ENCODE measurements at regions not wholly inside any gene's neighbourhood (a gene's known extent, or its start where the extent isn't known, plus 50 kb on each side); places are given as distances from the start of the nearest gene placed in this dataset.
A peak's percentile ranks its signal among the peaks of the same experiment; 100 is the strongest.

DNA sequence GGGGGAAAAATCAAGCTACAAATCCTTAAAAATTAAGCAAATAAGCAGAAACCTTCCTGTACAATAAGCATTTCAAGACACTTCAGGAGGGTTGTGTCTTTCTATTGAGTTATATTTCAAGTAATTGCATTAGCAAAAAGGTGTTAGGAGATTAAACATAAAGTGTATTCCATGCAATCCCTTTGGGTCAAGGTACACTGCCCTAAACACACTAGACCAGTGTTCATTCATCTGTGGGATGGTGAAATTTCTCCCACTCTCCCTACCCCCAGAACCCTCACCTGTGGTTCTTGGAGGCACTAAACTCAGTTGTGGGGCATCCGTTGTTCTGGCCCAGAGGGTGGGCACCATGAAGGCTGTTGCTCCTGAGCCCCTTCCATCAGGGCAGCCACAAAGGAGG is 205.1 kb upstream of the SGK1 start:
- DNase-seq (ENCODE audit: low read depth): no peak
- no peak overlapping the region for H3K4me3 ChIP-seq (ENCODE audit: low read depth, low read length)
- TF ChIP-seq, protein P1, sequence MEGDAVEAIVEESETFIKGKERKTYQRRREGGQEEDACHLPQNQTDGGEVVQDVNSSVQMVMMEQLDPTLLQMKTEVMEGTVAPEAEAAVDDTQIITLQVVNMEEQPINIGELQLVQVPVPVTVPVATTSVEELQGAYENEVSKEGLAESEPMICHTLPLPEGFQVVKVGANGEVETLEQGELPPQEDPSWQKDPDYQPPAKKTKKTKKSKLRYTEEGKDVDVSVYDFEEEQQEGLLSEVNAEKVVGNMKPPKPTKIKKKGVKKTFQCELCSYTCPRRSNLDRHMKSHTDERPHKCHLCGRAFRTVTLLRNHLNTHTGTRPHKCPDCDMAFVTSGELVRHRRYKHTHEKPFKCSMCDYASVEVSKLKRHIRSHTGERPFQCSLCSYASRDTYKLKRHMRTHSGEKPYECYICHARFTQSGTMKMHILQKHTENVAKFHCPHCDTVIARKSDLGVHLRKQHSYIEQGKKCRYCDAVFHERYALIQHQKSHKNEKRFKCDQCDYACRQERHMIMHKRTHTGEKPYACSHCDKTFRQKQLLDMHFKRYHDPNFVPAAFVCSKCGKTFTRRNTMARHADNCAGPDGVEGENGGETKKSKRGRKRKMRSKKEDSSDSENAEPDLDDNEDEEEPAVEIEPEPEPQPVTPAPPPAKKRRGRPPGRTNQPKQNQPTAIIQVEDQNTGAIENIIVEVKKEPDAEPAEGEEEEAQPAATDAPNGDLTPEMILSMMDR (IDR thresholded peaks at IDR 0.05; ENCODE audit: insufficient read depth, low read depth, low read length, missing control alignments): no peak

DNA sequence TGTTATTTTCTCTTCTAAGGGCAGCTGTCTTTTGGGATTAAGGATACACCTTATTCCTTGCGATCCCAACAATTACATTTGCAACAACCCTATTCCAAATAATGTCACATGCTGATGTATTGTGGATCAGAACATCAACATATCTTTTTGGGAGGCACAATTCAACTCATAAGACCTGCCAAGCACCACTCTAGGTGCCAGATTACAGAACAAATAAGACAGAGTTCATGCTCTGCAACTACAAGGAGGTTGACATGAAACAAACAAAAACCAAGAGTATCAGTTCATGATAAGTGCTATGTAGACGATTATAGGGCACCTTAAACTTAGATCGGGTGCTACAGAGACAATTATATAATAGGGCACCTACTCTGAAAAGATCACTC is 203.2 kb upstream of the SGK1 start:
- TF ChIP-seq, protein P1 (IDR thresholded peaks at IDR 0.05; ENCODE audit: insufficient read depth, low read depth, low read length, missing control alignments): no peak
- no peak for DNase-seq (ENCODE audit: low read depth)
- H3K4me3 ChIP-seq (ENCODE audit: low read depth, low read length): no peak overlapping the region

DNA sequence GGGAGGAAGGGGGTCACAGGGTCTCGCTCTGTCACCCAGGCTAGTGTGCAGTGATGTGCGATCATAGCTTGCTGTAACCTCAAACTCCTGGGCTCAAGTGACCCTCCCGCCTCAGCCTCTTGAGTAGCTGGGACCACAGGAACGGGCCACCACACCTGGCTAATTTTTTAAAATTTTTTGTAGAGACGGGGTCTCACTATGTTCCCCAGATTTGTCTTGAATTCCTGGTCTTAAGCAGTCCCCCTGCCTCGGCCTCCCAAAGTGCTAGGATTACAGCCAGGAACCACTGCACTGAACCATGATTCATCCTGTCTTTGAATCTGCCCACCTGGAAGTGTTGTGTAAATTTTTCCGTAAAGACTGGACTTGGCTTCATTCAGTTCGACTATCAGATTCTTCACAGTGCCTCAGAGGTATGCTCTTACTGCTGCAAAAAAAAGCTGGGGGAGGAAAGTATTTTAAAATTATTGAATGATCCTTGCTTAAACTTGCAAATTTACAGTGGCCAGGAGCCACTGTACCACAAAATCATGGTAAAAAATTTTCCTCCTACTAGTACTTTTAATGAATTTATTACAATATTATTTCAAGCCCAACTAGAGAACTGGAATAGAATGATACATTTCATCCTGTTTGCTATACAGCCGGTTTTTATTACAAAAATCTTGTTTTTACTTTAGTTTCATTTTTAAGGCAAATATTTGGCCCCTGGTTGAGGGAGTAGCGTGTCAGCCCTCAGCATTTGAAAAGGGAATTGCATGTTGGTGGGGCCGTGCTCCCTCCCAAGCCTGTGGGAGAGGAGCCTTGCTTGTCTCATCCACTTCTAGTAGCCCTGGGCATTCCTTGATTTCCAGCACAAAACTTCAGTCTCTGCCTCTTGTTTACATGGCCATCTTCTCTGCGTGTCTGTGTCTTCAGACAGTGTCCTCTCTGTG is 202.5 kb upstream of the SGK1 start:
- no peak overlapping the region for H3K4me3 ChIP-seq (ENCODE audit: low read depth, low read length)
- no peak for DNase-seq (ENCODE audit: low read depth)
- TF ChIP-seq, protein P1 (IDR thresholded peaks at IDR 0.05; ENCODE audit: insufficient read depth, low read depth, low read length, missing control alignments): no peak

DNA sequence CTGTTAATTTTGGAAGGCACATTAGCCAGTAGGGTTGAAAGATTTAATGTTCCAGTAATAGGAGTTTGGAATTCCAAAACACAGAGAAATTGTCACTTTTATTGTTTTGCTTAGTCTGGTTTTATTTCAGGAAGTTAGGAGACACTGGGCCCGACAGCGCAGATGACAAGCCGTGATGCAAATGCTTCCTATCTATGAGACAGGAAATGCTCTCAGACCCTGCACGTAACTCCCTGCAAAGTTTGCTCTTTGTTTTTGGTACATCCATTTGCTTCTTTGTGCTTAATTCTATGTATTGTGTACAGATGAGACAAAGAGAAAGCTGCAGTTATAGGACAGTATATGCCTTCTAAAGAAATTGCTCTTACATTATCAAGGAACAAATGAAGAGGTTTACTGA is 201.6 kb upstream of the SGK1 start:
- peak; percentile 56 for DNase-seq (ENCODE audit: low read depth)
- no peak overlapping the region for H3K4me3 ChIP-seq (ENCODE audit: low read depth, low read length)
- TF ChIP-seq, protein P1 (IDR thresholded peaks at IDR 0.05; ENCODE audit: insufficient read depth, low read depth, low read length, missing control alignments): no peak

DNA sequence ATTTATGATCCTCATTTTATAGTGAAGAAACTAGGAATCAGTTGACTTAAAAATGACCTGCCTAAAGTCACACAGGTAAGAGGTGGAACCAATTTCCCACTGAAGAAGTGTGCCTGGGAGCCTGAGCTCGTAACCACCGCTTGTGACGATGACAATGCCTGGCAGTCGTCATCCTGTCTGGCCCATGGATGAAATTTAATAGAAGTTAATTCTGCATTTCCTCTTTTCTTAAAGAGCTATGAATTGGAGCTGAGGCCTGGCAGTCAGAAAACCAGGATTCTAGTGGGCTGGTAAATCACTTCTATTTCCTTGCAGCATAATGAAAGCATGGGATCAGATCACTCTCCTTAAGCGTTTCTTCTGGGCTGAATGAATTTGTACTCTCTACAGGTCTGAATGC is 200.0 kb upstream of the SGK1 start:
- DNase-seq (ENCODE audit: low read depth): no peak
- TF ChIP-seq, protein P1 (IDR thresholded peaks at IDR 0.05; ENCODE audit: insufficient read depth, low read depth, low read length, missing control alignments): no peak
- no peak overlapping the region for H3K4me3 ChIP-seq (ENCODE audit: low read depth, low read length)

DNA sequence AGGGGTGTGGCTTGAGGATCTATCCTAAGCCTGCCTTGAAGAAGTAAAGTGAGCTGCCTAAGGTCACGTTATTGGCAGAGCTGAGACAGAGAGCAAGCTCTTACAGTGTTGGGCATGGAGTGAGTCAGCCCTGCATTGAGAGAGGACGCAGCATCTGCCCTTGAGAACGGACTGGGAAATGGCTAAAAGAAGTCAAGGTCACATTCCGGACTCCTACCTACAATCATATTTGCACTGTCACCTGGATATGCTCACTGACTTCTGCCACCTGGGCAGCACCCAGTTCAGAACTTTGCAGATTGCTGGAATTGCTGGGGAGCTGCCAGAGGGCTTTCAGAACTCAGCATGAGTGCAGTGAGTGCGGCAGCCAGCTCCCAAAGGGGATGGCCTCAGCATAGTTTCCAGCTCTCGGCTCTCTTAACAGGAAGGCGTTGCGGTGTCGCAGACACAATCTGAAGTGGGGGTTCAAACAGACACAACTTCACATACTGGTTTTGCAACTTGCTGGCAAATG is 199.3 kb upstream of the SGK1 start:
- no peak for DNase-seq (ENCODE audit: low read depth)
- no peak overlapping the region for H3K4me3 ChIP-seq (ENCODE audit: low read depth, low read length)
- TF ChIP-seq, protein P1 (IDR thresholded peaks at IDR 0.05; ENCODE audit: insufficient read depth, low read depth, low read length, missing control alignments): no peak
